ENCODE measurements at regions not wholly inside any gene's neighbourhood (a gene's known extent, or its start where the extent isn't known, plus 50 kb on each side); places are given as distances from the start of the nearest gene placed in this dataset.

- no peak overlapping the region for H3K9ac ChIP-seq (ENCODE audit: low read depth, low read length)
- no peak overlapping the region for H3K23ac ChIP-seq (ENCODE audit: low read depth, low read length)
- H4K20me1 ChIP-seq (ENCODE audit: insufficient read depth, low read length): no peaks in the 10 kb centered on the region
- H3K4me3 ChIP-seq (ENCODE audit: insufficient read depth, low read depth, low read length): no peak overlapping the region
- H3K18ac ChIP-seq (ENCODE audit: low read depth, low read length): no peak overlapping the region
- no peak overlapping the region for H4K8ac ChIP-seq (ENCODE audit: low read depth in 2 of 2, low read length in 2 of 2)
- no peak overlapping the region for H2AK9ac ChIP-seq (replicated peaks; ENCODE audit: low read depth, low read length, poor library complexity)
- intact Hi-C loops (cut with micrococcal nuclease) (loop anchor here (10.0 kb wide), 1 partner anchor 1084 kb away; no protein-coding TSS in a partner anchor), dilution Hi-C loops (cut with HindIII; ENCODE audit: low sequenced_read_pairs, unreplicated experiment) (no loop called here), in situ Hi-C loops (cut with MboI; ENCODE audit: low sequenced_read_pairs) (no loop called here)
- no peak overlapping the region for H3K4ac ChIP-seq (ENCODE audit: low read depth, low read length)
- BruUV-seq (replicated peaks): no TSS peak
- H3K27ac ChIP-seq (ENCODE audit: insufficient read depth, low read length): no peak overlapping the region
- no peak overlapping the region for H2BK20ac ChIP-seq (ENCODE audit: low read depth, low read length)
- 100% methylated on average over 1 of the region's 9 CpGs; no CpG with 5 or more reads in 1 of the 2 experiments for WGBS, 2 experiments (ENCODE audit: extremely low coverage in 2 of 2, insufficient read length in 1 of 2)
- H3K9me3 ChIP-seq (ENCODE audit: control insufficient read depth, insufficient read depth, low read length): no peaks in the 10 kb centered on the region
- no peak overlapping the region for H2BK120ac ChIP-seq (ENCODE audit: low read depth, low read length)
- POLR2A ChIA-PET (ENCODE audit: unreplicated experiment): no interaction called here
- ATAC-seq (ENCODE audit: low read depth): no peak
- peak overlapping the region; percentile 13 for H2AFZ ChIP-seq (replicated peaks; ENCODE audit: low read length, poor library complexity)
- no peaks in the 10 kb centered on the region for H3K79me1 ChIP-seq (ENCODE audit: low read depth in 1 of 2, low read length in 2 of 2)
- H3K27me3 ChIP-seq (ENCODE audit: control insufficient read depth, insufficient read depth, low read length): no peaks in the 10 kb centered on the region
- H3K9me1 ChIP-seq (ENCODE audit: insufficient read depth, low read length): peaks cover under 1% of the 10 kb centered on the region
- H2BK5ac ChIP-seq (ENCODE audit: low read depth, low read length, poor library complexity, severe bottlenecking): no peak overlapping the region
- CTCF ChIA-PET: interaction anchor here (1.1 kb wide), 1 partner anchor 399 kb away, joined by 4 read pairs; no protein-coding TSS in a partner anchor
- H4K5ac ChIP-seq (ENCODE audit: low read depth, low read length): no peak overlapping the region
- 0 out of 2 replicates have a peak overlapping the region, but pooled peaks have one; percentile 57 for H2AK5ac ChIP-seq (ENCODE audit: low read depth, low read length)
- no peak overlapping the region for H2BK15ac ChIP-seq (ENCODE audit: low read depth, low read length)
- H3K14ac ChIP-seq (replicated peaks; ENCODE audit: low read depth, low read length): no peak overlapping the region
- no peaks in the 10 kb centered on the region for H3K36me3 ChIP-seq (ENCODE audit: control insufficient read depth, insufficient read depth, low read length)
- no peak for DNase-seq
- H3K4me2 ChIP-seq (ENCODE audit: low read depth, low read length): no peak overlapping the region
- H3K4me1 ChIP-seq (ENCODE audit: control insufficient read depth, insufficient read depth, low read length): peaks cover 1% of the 10 kb centered on the region; the same call in 1 of the 2 replicates
- H4K91ac ChIP-seq (ENCODE audit: insufficient read depth, low read depth, low read length): no peak overlapping the region
- no peak overlapping the region for H3K56ac ChIP-seq (ENCODE audit: extremely low read depth, insufficient read depth, low read length)
- TF ChIP-seq MXI1 (IDR thresholded peaks at IDR 0.05; ENCODE audit: borderline replicate concordance, low read depth, low read length): no peak
- TF ChIP-seq RCOR1 (IDR thresholded peaks at IDR 0.05; ENCODE audit: insufficient replicate concordance, low read length): no peak
- TF ChIP-seq NFE2L2 (IDR thresholded peaks at IDR 0.05; ENCODE audit: low read depth, low read length): no peak
- no peak for TF ChIP-seq FOS (IDR thresholded peaks at IDR 0.05; ENCODE audit: low read depth, low read length)
- no peak for TF ChIP-seq CTCF (conservative IDR thresholded peaks at IDR 0.05; ENCODE audit: low read depth, low read length)
- no peak for TF ChIP-seq POLR2A (IDR thresholded peaks at IDR 0.05; ENCODE audit: low read depth, low read length)
- no peak for TF ChIP-seq CHD1 (IDR thresholded peaks at IDR 0.05; ENCODE audit: low read depth, low read length)
- TF ChIP-seq MAFK (IDR thresholded peaks at IDR 0.05; ENCODE audit: low read depth, low read length): no peak
- no peak for TF ChIP-seq MAZ (IDR thresholded peaks at IDR 0.05; ENCODE audit: borderline replicate concordance, low read depth, low read length)
- TF ChIP-seq RFX5 (IDR thresholded peaks at IDR 0.05; ENCODE audit: low read depth, low read length): no peak
- TF ChIP-seq ELK1 (IDR thresholded peaks at IDR 0.05; ENCODE audit: borderline replicate concordance, low read depth, low read length): no peak
- no peak for TF ChIP-seq SMC3 (IDR thresholded peaks at IDR 0.05; ENCODE audit: low read depth, low read length)
- no peak for TF ChIP-seq RAD21 (IDR thresholded peaks at IDR 0.05; ENCODE audit: low read length)
- no peak for TF ChIP-seq USF2 (IDR thresholded peaks at IDR 0.05; ENCODE audit: low read depth, low read length)
Observed at GRCh38 chr12:93020631-93021597, 91.8 kb upstream of the EEA1 start.

Measured in IMR-90 (cell line).